ENCODE measurements at regions not wholly inside any gene's neighbourhood (a gene's known extent, or its start where the extent isn't known, plus 50 kb on each side); places are given as distances from the start of the nearest gene placed in this dataset.

GRCh38 chr5:62985749-62986148, 407.1 kb downstream of the LRRC70 start:
- WGBS (ENCODE audit: insufficient coverage, insufficient replicate concordance, low lambda C conversion rate, missing lambda C conversion rate): 0% methylated on average over 1 of the region's 1 CpG
- in situ Hi-C loops (cut with MboI): no loop called here
- DNase-seq (ENCODE audit: low read depth, low spot score) (no peak), FAIRE-seq (no peak), ATAC-seq (no peak)
- intact Hi-C loops (cut with micrococcal nuclease; ENCODE audit: unreplicated experiment): no loop called here
- Histone ChIP-seq H3K4me3 (no peak overlapping the region), H3K36me3 (ENCODE audit: control insufficient read depth in 2 of 2, insufficient read depth in 2 of 2, low read length in 1 of 2) (no peaks in the 10 kb centered on the region), H3K27ac (ENCODE audit: control insufficient read depth, insufficient read depth) (no peak overlapping the region), H3K9me3 (replicated peaks; ENCODE audit: control insufficient read depth, insufficient read depth, low read length) (no peaks in the 10 kb centered on the region), H3K27me3 (replicated peaks in 1 of 2; ENCODE audit: control insufficient read depth in 2 of 2, insufficient read depth in 2 of 2, low read length in 1 of 2) (no peaks in the 10 kb centered on the region), H3K4me2 (ENCODE audit: control insufficient read depth, insufficient read depth) (no peak overlapping the region), H2AFZ (ENCODE audit: control insufficient read depth, low read depth, low read length) (no peak overlapping the region), H3K4me1 (ENCODE audit: control insufficient read depth, insufficient read depth, low read length) (no peaks in the 10 kb centered on the region), H4K20me1 (ENCODE audit: control insufficient read depth, insufficient read depth) (no peaks in the 10 kb centered on the region), H3K9ac (ENCODE audit: control insufficient read depth, insufficient read depth, low read length) (no peak overlapping the region), H3K79me2 (ENCODE audit: control insufficient read depth, insufficient read depth, low read length) (no peaks in the 10 kb centered on the region)
- POLR2A ChIA-PET: no interaction called here
- TF ChIP-seq SP1 (IDR thresholded peaks at IDR 0.05; ENCODE audit: low read depth, low read length): no peak
- TF ChIP-seq BCLAF1 (IDR thresholded peaks at IDR 0.05): no peak
- TF ChIP-seq MEF2B (IDR thresholded peaks at IDR 0.05; ENCODE audit: partially characterized antibody, poor library complexity, severe bottlenecking): no peak
- TF ChIP-seq HDAC6 (IDR thresholded peaks at IDR 0.05; ENCODE audit: unreplicated experiment): no peak
- no peak for TF ChIP-seq SIX5 (IDR thresholded peaks at IDR 0.05; ENCODE audit: low read depth, low read length, severe bottlenecking)
- TF ChIP-seq MTA2 (IDR thresholded peaks at IDR 0.05; ENCODE audit: low read depth): no peak
- no peak for TF ChIP-seq SUZ12 (IDR thresholded peaks at IDR 0.05; ENCODE audit: unreplicated experiment)
- BruUV-seq (replicated peaks): no TSS peak
- SMC1A ChIA-PET (ENCODE audit: uncharacterized antibody, unreplicated experiment): no interaction called here
- RAD21 ChIA-PET (ENCODE audit: unreplicated experiment): no interaction called here
- CTCF ChIA-PET: interaction anchor here (0.6 kb wide), 1 partner anchor 417 kb away, joined by 3 read pairs; no protein-coding TSS in a partner anchor

Measured in GM12878 (cell line).